ENCODE measurements at regions not wholly inside any gene's neighbourhood (a gene's known extent, or its start where the extent isn't known, plus 50 kb on each side); places are given as distances from the start of the nearest gene placed in this dataset.

DNA sequence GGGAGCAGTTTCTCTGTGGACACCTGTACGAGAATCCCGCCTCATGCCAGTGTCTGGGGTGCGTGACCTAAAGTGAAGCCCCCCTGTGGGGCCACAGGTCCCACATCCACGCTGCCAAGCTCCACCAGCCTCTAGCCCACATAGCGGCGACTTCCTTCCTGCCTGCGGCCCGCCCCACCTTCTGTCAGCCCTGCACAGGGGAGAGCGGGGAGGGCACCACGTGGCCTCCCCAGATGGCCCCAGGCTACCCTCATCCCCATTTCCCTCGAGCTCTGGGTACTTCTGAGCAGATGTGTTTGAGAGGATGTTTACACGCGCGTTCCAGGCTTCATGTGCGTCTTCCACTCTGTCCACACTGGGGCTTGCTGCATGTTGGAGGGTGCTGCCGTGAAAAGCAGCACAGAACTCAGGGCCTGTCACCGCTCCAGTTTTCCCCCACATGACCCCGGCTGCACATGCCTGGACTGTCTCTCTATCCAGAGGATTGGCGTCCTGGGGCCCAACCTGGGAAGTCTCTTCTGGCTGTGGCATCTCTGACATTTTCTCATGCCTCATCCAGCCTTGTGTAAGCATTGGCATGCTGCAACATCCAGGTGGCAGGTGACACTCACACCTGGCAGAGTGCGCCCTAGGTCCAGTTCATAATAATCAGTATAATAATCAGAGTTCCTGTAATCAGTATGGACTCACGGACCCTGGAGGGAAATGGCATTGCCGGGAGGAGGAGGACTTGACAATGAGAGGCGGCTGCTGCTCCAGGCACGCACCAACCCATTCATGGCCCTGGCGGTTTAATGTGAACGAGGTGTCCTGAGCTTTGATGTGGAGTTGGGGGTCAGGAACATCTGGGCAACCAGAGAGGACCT lies 146.3 kb upstream of the TWIST2 start:
- no peak for DNase-seq (ENCODE audit: low spot score)

DNA sequence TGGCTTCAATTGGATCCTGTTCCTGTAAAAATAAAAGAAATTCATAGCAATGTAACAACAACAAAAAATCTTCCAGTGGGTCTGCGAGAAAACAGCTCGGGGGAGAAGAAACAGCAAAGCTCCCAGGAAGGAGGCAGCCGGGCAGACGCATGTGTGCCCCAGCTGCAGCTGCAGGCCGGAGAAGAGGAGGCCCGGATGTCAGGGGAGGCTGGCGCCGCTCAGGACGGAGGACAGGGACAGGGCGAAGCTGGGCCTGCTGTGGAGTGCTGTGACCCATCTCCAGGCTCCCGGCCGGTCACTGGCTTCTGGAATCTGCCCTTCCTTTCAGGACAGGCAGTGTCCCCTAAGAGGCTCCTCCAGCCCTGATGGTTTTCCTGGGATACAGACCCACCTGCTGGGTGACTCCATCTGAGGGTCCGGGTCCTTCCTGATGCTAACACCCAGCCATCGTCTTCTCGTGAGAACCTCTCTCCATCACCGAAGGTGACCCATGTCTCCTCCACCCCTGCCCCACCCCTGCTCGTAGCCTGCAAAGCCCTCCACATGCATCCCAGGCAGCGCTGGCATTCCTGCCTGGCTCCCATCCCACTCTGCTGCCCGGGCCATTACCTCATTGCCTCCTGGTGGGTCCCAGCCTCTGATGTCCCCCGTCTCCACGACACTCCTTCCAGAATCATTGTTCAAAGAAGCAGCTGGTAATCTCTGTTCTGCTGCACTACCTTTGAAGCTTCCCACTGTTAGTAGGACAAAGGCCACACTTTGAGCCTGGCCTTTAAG lies 145.4 kb upstream of the TWIST2 start:
- no peak for DNase-seq (ENCODE audit: low spot score)

DNA sequence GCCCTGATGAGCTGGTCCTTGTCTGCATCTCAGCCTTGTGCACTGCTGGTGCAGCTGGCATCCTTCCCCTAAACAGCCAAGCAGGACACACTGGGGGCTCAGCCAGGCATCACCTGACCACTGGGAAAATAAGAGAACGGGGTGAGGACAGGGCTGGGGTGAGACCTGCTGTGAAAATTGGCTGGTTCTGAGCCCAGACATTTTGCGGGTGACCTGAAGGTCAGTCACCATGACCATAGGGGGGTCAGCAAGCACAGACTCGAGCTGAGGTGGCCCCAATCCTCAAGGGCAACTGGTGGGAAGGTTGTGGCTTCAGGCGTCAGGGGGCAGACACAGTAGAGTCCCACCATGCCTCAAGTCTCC lies 144.9 kb upstream of the TWIST2 start:
- no peak for DNase-seq (ENCODE audit: low spot score)

GRCh38 chr2:238703436-238703835 lies 144.4 kb upstream of the TWIST2 start:
- no peak for DNase-seq (ENCODE audit: low spot score)

GRCh38 chr2:238704471-238705225 lies 143.2 kb upstream of the TWIST2 start:
- no peak for DNase-seq (ENCODE audit: low spot score)

GRCh38 chr2:238706163-238706562 lies 141.7 kb upstream of the TWIST2 start:
- no peak for DNase-seq (ENCODE audit: low spot score)

DNA sequence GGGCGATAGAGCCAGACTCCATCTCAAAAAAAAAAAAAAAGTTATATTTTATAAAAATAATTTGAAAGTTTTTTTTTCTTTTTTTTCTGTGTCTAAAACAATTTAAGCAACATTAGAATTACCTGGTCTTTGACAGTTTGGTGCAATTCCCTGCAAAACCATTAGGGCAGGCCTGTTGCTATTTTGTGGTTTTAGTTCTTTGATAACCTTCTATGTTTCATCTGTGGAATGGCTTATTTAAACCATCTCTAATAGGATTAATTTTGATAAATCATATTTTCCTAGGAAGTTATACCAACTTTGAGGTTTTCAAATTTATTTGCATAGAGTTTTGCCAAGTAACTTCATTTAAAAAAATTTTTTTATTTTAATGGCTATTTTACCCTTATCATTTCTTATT lies 141.2 kb upstream of the TWIST2 start:
- DNase-seq (ENCODE audit: low spot score): no peak

GRCh38 chr2:238709325-238710025 lies 138.4 kb upstream of the TWIST2 start:
- DNase-seq (ENCODE audit: low spot score): no peak

DNA sequence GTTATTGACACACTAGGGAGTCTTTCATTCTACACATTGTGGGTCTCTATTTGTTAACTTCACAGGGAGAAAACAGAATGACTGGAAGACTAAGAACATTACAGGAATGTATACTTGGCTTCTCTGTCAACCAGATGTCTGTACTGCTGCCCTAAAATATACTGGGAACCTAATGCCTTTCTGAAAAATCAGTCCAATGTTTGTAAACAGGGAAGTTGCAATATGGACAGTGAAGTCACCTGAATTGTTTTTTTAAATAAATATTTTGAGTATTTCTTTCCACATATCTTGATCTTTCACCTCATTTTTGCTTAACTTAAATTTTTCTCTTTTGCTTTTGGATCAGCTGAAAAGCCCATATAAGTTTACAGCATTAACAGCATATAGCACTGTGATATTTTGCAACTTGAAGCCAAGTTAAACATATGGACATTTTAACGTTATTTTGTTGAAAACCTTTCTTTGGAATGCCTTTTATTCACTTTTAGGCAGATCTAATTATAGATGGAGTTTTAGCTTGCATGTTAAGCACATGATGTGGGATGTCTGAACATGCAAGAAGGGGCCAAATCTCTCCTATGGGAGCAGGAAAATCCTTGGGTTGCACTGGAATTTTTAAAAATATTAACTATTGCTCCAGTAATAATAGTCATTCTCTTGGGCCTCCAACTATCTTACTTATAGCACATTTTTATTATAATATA lies 137.7 kb upstream of the TWIST2 start:
- DNase-seq (ENCODE audit: low spot score): no peak

DNA sequence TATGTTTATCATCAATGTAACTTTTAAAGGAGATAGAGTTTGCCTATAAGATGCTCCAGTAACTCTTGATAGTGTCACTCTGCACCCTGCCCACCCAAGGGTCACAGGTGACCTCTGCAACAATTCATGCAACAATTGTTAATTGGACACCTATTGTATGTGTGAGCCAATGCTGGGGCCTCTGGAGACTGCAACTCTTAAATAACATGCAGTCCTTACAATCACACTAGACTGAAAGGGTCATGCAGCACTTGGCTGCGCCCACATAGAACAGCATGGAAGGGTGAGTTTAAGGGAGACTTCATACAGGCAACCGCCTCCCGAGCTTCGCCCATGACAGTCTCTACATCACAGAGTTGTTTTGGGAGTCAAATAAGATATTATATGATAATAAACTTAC lies 137.1 kb upstream of the TWIST2 start:
- DNase-seq (ENCODE audit: low spot score): no peak

DNA sequence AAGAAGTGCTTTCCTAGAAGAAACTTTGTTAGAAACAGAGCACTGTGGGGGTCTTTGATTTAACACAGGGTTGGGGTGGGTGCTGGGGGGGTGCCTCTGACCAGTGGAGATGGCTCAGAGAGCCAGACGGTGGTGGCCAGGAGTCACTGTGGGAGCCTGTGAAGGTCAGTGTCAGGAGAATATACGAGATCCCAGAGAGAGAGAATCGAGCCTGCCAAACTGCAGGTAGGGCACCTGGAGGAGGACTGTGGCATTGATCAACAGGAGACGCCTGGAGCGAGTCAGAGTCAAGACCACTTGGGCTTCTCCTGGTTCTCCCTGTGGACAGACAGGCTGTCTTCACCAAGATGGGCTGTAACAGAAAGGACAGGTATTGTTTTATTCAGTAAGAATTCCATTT lies 136.5 kb upstream of the TWIST2 start:
- DNase-seq (ENCODE audit: low spot score): no peak

DNA sequence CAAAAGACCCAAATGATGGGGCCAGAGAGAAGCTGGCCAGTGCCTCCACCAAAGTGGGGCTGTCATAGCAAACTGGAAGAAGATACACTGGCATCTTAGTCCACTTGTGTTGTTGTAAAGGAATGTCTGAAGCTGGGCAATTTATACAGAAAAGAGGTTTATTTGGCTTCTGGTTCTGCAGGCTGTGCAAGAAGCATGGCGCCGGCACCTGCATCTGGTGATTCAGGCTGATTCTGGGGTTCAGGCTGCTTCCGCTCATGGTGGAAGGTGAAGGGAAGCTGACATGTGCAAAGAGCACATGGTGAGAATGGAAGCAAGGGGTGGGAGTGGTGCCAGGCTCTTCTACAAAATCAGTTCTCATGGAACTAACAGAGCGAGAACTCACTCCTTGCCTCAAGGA lies 135.9 kb upstream of the TWIST2 start:
- DNase-seq (ENCODE audit: low spot score): no peak

DNA sequence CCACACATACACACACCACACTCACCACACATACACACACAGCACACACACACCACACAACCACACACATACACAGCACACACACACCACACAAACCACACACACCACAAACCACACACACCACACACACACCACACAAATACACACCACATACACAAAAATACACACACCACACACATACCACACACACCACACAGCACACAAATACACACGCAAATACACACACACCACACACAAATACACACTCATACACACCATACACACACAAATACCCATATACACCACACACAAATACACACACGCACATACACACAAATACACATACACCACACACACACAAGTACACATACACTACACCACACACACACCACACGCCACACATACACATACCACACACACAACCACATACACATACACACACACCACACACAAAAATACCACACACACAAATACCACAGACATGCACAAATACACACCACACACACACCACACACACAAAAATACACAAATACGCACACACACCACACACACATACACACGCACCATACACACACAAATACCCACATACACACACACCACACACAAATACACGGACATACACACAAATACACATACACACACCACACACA lies 134.6 kb upstream of the TWIST2 start:
- DNase-seq (ENCODE audit: low spot score): no peak

DNA sequence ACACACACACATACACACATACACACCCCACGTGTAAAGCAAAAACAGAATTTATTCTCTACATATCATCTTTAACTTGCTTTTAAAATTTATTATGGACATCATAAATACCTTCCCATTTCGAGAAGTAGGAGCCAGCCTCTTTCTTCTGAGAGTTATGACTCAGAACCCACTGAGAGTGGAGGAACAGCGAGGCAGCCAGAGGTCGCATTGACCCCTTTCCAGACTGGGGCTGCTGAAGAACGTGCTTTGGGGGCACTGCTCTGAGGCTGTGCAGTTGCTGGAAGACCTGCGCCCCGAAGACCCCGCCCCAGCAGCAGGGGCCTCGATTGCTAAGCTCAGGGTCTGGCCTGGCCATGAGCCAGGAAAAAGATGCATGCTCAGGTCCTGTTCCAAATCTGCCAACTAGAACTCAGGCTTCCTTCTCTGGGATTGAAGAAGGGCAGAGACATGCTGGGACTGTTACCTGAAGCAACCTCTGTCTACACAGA lies 133.8 kb upstream of the TWIST2 start:
- DNase-seq (ENCODE audit: low spot score): no peak

DNA sequence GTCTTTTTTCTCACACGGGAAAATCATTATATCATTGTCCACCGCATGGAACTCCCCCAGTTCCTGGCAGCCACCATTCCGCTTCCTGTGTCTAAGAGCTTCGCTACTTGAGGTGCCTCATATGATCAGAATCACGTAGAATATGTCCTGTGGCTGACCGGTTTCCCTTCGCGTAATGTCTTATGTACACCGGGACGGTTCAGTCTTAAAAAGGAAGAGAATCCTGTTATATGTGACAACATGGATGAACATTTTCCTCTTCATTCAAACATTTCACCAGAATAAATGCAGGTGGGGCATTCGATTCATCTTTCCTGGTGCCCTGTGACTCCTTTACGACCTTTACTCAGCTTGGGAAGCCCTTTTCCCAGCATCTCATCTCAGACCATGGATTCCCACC lies 131.7 kb upstream of the TWIST2 start:
- no peak for DNase-seq (ENCODE audit: low spot score)

- DNase-seq (ENCODE audit: low spot score): no peak
Observed at GRCh38 chr2:238716585-238716984, 131.3 kb upstream of the TWIST2 start.

DNA sequence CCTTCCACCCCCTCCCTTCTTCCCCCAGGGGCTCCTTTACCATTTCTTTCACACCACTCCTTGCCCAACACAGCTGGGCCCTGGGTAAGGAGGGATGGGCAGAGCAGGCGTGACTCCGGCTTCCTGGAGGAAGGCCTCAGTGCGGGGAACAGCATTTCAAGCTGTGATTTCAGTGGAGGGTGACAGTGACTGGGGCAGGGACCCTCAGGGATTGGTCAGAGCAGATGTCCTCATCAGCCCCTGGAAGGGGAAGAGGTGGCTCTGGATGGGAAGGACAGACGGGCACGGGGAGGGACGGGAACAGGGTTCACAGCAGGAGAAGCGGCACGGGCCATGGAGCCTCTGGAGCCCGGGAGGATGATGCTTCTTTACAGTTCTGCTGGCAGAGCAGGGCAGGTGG lies 130.8 kb upstream of the TWIST2 start:
- DNase-seq (ENCODE audit: low spot score): no peak

DNA sequence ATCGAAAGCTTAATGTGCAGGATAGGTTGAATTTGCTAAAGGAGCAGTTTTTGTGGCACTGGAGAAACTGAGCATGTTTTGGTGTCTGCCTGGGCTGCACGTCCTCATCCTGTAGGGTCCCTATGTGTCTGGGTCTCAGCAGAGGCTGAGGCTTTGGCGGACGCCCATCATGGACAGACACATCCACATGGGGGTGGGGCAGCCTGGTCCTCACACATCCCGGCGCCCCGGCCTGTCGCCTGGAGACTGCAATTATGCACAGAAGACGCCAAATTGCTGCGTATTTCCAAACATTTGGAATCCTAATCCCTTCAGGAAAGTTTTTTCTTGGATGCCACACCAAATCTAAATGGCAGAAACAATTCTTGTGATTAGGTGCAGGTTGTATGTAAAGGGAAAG lies 128.2 kb upstream of the TWIST2 start:
- DNase-seq (ENCODE audit: low spot score): no peak

GRCh38 chr2:238720232-238720672 lies 127.6 kb upstream of the TWIST2 start:
- DNase-seq (ENCODE audit: low spot score): peak; percentile 87

DNA sequence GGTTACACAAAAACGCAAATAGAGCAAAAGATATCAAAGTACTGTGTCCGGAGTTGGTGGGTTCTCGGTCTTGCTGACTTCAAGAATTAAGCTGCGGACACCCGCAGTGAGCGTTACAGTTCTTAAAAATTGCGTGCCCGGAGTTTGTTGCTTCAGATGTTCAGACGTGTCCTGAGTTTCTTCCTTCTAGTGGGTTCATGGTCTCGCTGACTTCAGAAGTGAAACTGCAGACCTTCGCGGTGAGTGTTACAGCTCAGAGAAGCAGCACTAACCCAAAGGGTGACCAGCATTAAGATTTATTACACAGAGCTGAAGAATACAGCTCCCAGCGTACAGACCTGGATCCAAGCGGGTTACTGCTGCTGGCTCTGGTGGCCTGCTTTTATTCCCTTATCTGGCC lies 125.7 kb upstream of the TWIST2 start:
- DNase-seq (ENCODE audit: low spot score): no peak

- no peak for DNase-seq (ENCODE audit: low spot score)
Observed at GRCh38 chr2:238722883-238723282, 125.0 kb upstream of the TWIST2 start.

All from HuH-7 (cell line).